SH-SY5Y (cell line): ENCODE measurements at regions not wholly inside any gene's neighbourhood (a gene's known extent, or its start where the extent isn't known, plus 50 kb on each side); places are given as distances from the start of the nearest gene placed in this dataset.

Experiments
- GATA2 ChIP-seq: IDR thresholded peaks from 2 replicates; pipeline ENCODE4 v1.6.1; 2011; ENCODE audit warnings: mild to moderate bottlenecking, low read depth, low read length
- GATA3 ChIP-seq: IDR thresholded peaks from 2 replicates; pipeline ENCODE4 v1.6.1; 2011; ENCODE audit warnings: low read depth, mild to moderate bottlenecking, low read length, moderate library complexity

- TF ChIP-seq GATA2 (no peak), GATA3 (no peak)
These were observed 638.6 kb downstream of the BCL11B start for GRCh38 chr14:98633380-98633779.
